HepG2 (cell line): ENCODE measurements at regions not wholly inside any gene's neighbourhood (a gene's known extent, or its start where the extent isn't known, plus 50 kb on each side); places are given as distances from the start of the nearest gene placed in this dataset.

Experiments used
- CTCF ChIP-seq: sonication (generic); formaldehyde crosslinking; IDR thresholded peaks from 2 replicates; pipeline ENCODE4 v1.5.0; 2020; ENCODE audit warnings: mild to moderate bottlenecking, missing genetic modification reagents, moderate library complexity
- EP300 ChIP-seq, 3 experiments: sonication (generic) in 1 of 3; formaldehyde crosslinking in 1 of 3; IDR thresholded peaks; 2 replicates each; pipeline versions ENCODE4 v1.5.1 to v1.6.1; 2011 to 2020; ENCODE audit warnings: low read depth in 2 of 3, low read length in 2 of 3, borderline replicate concordance in 1 of 3, improper control_type of control experiment in 1 of 3, mild to moderate bottlenecking in 1 of 3, missing genetic modification reagents in 1 of 3, moderate library complexity in 1 of 3
- EZH2 ChIP-seq: conservative IDR thresholded peaks from 2 replicates; pipeline ENCODE4 v1.6.1; 2012; ENCODE audit warnings: mild to moderate bottlenecking, low read depth, low read length, moderate library complexity
- FOXA3 ChIP-seq: IDR thresholded peaks from 2 replicates; pipeline ENCODE4 v1.6.1; 2016; ENCODE audit warnings: missing genetic modification reagents, missing compliant biosample characterization
- FOXM1 ChIP-seq: sonication (generic); formaldehyde crosslinking; IDR thresholded peaks from 2 replicates; pipeline ENCODE4 v1.5.0; 2020; ENCODE audit warnings: missing genetic modification reagents
- MIER3 ChIP-seq: IDR thresholded peaks from 2 replicates; pipeline ENCODE4 v1.6.1; 2016; ENCODE audit warnings: missing compliant biosample characterization, borderline replicate concordance
- MTF1 ChIP-seq: sonication (generic); formaldehyde crosslinking; IDR thresholded peaks from 2 replicates; pipeline ENCODE4 v1.5.0; 2020; ENCODE audit warnings: missing genetic modification reagents
- NFYB ChIP-seq: sonication (generic); formaldehyde crosslinking; IDR thresholded peaks from 2 replicates; pipeline ENCODE4 v1.4.0; 2020; ENCODE audit warnings: missing genetic modification reagents
- POLR2AphosphoS2 ChIP-seq: IDR thresholded peaks from 2 replicates; pipeline ENCODE4 v1.6.1; 2011; ENCODE audit warnings: low read depth, low read length, improper control_type of control experiment
- REST ChIP-seq, 2 experiments: IDR thresholded peaks; 2 replicates each; pipeline ENCODE4 v1.6.1; 2011 to 2012; ENCODE audit warnings: low read length in 2 of 2, borderline replicate concordance in 1 of 2, low read depth in 1 of 2, mild to moderate bottlenecking in 1 of 2, moderate library complexity in 1 of 2
- ZNF430 ChIP-seq: sonication (generic); formaldehyde crosslinking; IDR thresholded peaks from 2 replicates; pipeline ENCODE4 v1.9.0; 2021; ENCODE audit warnings: mild to moderate bottlenecking, missing genetic modification reagents
- ZNF616 ChIP-seq: sonication (generic); formaldehyde crosslinking; IDR thresholded peaks from 2 replicates; pipeline ENCODE4 v1.5.0; 2020; ENCODE audit warnings: low read depth, mild to moderate bottlenecking, missing genetic modification reagents

- TF ChIP-seq MTF1 = no peak
- TF ChIP-seq POLR2AphosphoS2 = no peak
- TF ChIP-seq CTCF (CRISPR knock-in tag) = no peak
- TF ChIP-seq FOXM1 (CRISPR knock-in tag) = no peak
- no peak for TF ChIP-seq NFYB (CRISPR knock-in tag)
- TF ChIP-seq EZH2 = no peak
- TF ChIP-seq ZNF430 (CRISPR knock-in tag) = no peak
- TF ChIP-seq FOXA3 (CRISPR knock-in tag) = no peak
- no peak for TF ChIP-seq ZNF616
- no peak for TF ChIP-seq REST (IDR thresholded peaks at IDR 0.05; ENCODE audit: borderline replicate concordance in 1 of 2, low read depth in 1 of 2, low read length in 2 of 2)
- no peak for TF ChIP-seq EP300 (IDR thresholded peaks at IDR 0.05; ENCODE audit: low read depth in 2 of 2, low read length in 2 of 2)
- no peak for TF ChIP-seq EP300 (CRISPR knock-in tag; IDR thresholded peaks at IDR 0.05; ENCODE audit: borderline replicate concordance)
- TF ChIP-seq MIER3 = no peak
These were observed 174.8 kb downstream of the ENC1 start for GRCh38 chr5:74465724-74466123.
